Suprapubic skin (tissue), 4 donors: ENCODE measurements at regions not wholly inside any gene's neighbourhood (a gene's known extent, or its start where the extent isn't known, plus 50 kb on each side); places are given as distances from the start of the nearest gene placed in this dataset.

Experiments used
- CTCF ChIP-seq, 2 donors: fragments of 200-600 bp in 1 of 2; fragments of 450-650 bp in 1 of 2; sonication (generic) in 1 of 2; IDR thresholded peaks; one replicate each; pipeline ENCODE4 v1.5.1; 2016 to 2019; ENCODE audit warnings: antibody characterized with exemption in 2 of 2, mild to moderate bottlenecking in 1 of 2, moderate library complexity in 1 of 2
- EP300 ChIP-seq: sonication (generic); formaldehyde crosslinking; IDR thresholded peaks from one replicate; pipeline ENCODE4 v1.6.1; 2017; ENCODE audit warnings: antibody characterized with exemption
- POLR2A ChIP-seq, 2 donors: fragments of 450-650 bp; IDR thresholded peaks; one replicate each; pipeline ENCODE4 v1.6.1; 2017; ENCODE audit warnings: antibody characterized with exemption in 2 of 2, mild to moderate bottlenecking in 2 of 2, moderate library complexity in 2 of 2
- POLR2AphosphoS5 ChIP-seq, 3 donors: sonication (generic); formaldehyde crosslinking; IDR thresholded peaks; one replicate each; pipeline ENCODE4 v1.6.1; 2017; ENCODE audit warnings: antibody characterized with exemption in 3 of 3

- TF ChIP-seq POLR2AphosphoS5 (IDR thresholded peaks at IDR 0.05) (no peak), CTCF (IDR thresholded peaks at IDR 0.05) (no peak), EP300 (no peak), POLR2A (IDR thresholded peaks at IDR 0.05) (no peak)
Observed at GRCh38 chr3:72659188-72659587, 189.1 kb downstream of the SHQ1 start.
